Thyroid gland (tissue), 4 donors: ENCODE measurements at regions not wholly inside any gene's neighbourhood (a gene's known extent, or its start where the extent isn't known, plus 50 kb on each side); places are given as distances from the start of the nearest gene placed in this dataset.
"Not testable (repeated sequence)": the region's sequence is repeated elsewhere in the genome, so short reads cannot be mapped to it uniquely, and the experiment has no call there.

Experiments
- CTCF ChIP-seq, 6 experiments: fragments of 200-600 bp in 3 of 6; fragments of 450-650 bp in 3 of 6; sonication (generic) in 3 of 6; IDR thresholded peaks; one replicate each; pipeline ENCODE4 v1.5.1; 2016 to 2019; ENCODE audit warnings: antibody characterized with exemption in 6 of 6, mild to moderate bottlenecking in 2 of 6, inconsistent platforms in 1 of 6, moderate library complexity in 1 of 6
- POLR2A ChIP-seq, 2 donors: fragments of 450-650 bp; IDR thresholded peaks; one replicate each; pipeline ENCODE4 v1.6.1; 2017; ENCODE audit warnings: antibody characterized with exemption in 2 of 2, mild to moderate bottlenecking in 2 of 2, moderate library complexity in 1 of 2

GRCh38 chr20:30959208-30959607 lies 298.3 kb upstream of the DEFB115 start:
- TF ChIP-seq CTCF, POLR2A (IDR thresholded peaks at IDR 0.05): not testable (repeated sequence)
